SU-DHL-6 (cell line): ENCODE measurements at regions not wholly inside any gene's neighbourhood (a gene's known extent, or its start where the extent isn't known, plus 50 kb on each side); places are given as distances from the start of the nearest gene placed in this dataset.

Experiments
- CTCF ChIP-seq: fragments of 200-600 bp; sonication (generic); IDR thresholded peaks from one replicate; pipeline ENCODE4 v1.5.1; 2017; ENCODE audit warnings: antibody characterized with exemption, mild to moderate bottlenecking, low read length, moderate library complexity; ENCODE audit not compliant: insufficient read depth, poor library complexity, severe bottlenecking
- EZH2phosphoT487 ChIP-seq: fragments of 200-600 bp; sonication (generic), shearing (Covaris generic); conservative IDR thresholded peaks from 2 replicates; pipeline ENCODE4 v1.6.1; 2018; ENCODE audit warnings: mild to moderate bottlenecking, antibody characterized with exemption, low read length, moderate library complexity, mixed read lengths

GRCh38 chr1:69203166-69203565 is 364.6 kb upstream of the LRRC7 start:
- TF ChIP-seq CTCF (no peak), EZH2phosphoT487 (no peak)
